Stimulated activated CD4-positive, alpha-beta T cell treated with anti-CD3 and anti-CD28 coated beads, Interleukin-12 subunit alpha, Interleukin-12 subunit beta, amount 100 ng/mL, for 4 hours (primary cell): ENCODE measurements at regions not wholly inside any gene's neighbourhood (a gene's known extent, or its start where the extent isn't known, plus 50 kb on each side); places are given as distances from the start of the nearest gene placed in this dataset.

Experiments used
- DNase-seq: peaks from one replicate; pipeline ENCODE4 v3.0.0-alpha.2; 2020

- DNase-seq: no peak
Measured at GRCh38 chr1:234932106-234932505, 196.5 kb downstream of the TOMM20 start.

DNA sequence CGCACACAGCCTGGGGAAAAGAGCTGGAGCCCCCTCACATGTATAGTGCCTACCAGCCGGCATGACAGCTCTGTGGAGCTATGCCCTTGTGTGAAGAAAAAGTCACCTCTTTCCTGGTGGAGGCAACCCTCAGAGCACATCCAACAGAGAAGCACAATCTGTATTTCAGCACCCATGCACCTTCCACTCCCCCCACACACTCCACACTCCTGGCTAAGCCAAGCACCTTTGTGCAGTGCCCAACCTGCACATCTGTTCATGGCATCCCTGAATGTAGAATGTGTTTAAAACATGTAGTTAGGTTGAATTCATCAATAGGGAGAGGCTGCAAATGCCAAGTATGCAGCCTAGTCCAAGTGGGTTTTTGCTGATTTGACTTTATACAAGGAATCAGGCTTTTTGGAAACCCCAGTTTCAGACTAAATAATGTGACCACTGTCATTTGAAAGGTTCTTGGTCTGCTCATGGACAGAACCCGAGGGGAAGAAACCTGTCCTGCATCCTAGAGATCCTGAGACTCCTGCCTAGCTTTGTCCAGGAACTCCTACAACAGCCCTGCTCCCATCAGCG is 197.1 kb downstream of the TOMM20 start:
- no peak for DNase-seq

DNA sequence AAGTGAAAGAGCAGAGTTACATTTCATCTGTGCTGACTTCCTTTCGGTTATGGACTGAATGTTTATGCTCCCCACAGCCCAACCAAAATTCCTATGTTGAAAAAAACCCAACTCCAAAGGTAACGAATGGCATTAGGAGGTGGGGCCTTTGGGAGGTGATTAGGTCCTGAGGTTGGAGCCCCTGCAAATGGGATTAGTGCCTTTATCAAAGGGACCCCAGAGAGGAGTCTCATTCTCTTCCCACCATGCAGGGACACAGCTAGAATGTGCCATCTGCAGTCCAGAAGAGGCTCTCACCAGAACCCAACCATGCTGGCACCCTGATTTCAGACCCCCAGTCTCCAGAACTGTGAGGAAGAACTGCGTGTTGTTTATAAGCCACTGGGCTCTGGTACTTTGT is 199.3 kb downstream of the TOMM20 start:
- DNase-seq: no peak

DNA sequence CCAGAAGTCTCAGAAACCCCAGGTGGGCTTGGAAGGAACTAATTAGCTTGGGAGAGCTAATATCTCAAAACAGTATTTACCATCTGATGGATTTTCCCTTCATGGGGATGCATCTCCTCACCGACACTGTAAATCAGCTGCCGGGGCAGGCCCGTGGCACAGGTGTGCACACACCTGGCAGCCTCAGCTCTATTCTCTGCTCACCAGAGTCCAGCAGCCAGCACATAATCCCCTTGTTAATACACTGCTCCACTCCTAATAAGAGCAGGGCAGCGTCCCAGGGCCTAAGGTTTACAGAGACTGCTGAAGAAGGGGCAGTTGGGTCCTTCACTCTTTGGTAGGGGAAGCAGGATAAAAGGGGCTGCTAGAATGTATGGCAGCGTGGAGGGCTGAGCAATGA is 200.0 kb downstream of the TOMM20 start:
- DNase-seq: no peak

GRCh38 chr1:234927971-234928640 is 200.5 kb downstream of the TOMM20 start:
- no peak for DNase-seq

GRCh38 chr1:234927312-234927970 is 201.2 kb downstream of the TOMM20 start:
- DNase-seq: no peak

GRCh38 chr1:234926559-234927311 is 201.9 kb downstream of the TOMM20 start:
- peak; percentile 32 for DNase-seq

DNA sequence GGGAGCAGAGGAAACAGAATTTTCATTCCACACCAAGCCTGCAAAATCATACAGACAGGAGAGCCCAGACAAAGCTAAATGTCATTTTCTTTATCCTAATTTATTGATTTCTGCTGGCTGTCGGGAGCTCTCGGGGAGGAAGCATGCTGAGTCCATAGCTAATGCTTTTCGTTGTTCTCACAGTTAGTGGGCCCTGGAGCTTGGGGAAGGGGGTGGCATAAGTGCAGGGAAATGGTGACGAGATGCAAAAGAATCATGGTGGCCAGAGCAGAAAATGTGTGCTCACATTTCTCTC is 202.4 kb downstream of the TOMM20 start:
- no peak for DNase-seq

DNA sequence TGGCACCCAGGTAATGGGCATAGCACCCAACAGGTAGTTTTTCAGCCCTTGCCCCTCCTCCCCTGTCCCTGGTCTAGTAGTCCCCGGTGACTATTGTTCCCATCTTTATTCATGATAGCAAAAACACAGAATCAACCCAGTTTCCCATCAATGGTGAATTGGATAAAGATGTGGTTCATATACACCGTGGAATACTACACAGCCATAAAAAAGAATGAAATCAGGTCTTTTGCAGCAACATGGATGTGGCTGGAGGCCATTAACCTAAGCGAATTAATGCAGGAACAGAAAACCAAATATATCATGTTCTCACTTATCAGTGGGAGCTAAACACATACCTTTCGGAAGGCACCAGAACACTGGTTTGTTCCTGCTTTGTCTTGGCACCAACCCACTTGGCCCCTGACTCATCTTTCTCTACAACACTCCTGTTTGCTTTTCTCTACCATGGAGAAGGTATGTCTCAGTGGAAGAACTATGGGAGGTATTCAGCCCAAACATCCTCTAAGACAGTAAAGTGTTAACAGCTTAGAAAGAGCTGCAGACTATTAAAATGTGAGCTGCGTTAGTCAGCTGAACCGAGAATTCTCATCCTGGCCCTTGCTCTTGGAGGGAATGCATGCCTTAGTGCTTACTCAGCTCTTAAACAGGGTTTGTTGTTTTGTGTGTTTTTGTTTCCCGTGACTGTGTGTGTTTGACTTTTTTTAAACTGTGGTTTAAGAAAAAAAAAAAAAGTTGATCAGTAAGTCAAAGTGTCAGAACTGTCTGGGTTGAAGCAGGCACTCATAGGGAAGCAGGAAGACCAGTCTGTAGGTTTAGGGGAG is 203.0 kb downstream of the TOMM20 start:
- DNase-seq: no peak

- DNase-seq: no peak
Measured at GRCh38 chr1:234924450-234925355, 203.9 kb downstream of the TOMM20 start.

- DNase-seq: no peak
Measured at GRCh38 chr1:234923626-234924025, 205.0 kb downstream of the TOMM20 start.

- no peak for DNase-seq
Measured at GRCh38 chr1:234922987-234923386, 205.7 kb downstream of the TOMM20 start.

DNA sequence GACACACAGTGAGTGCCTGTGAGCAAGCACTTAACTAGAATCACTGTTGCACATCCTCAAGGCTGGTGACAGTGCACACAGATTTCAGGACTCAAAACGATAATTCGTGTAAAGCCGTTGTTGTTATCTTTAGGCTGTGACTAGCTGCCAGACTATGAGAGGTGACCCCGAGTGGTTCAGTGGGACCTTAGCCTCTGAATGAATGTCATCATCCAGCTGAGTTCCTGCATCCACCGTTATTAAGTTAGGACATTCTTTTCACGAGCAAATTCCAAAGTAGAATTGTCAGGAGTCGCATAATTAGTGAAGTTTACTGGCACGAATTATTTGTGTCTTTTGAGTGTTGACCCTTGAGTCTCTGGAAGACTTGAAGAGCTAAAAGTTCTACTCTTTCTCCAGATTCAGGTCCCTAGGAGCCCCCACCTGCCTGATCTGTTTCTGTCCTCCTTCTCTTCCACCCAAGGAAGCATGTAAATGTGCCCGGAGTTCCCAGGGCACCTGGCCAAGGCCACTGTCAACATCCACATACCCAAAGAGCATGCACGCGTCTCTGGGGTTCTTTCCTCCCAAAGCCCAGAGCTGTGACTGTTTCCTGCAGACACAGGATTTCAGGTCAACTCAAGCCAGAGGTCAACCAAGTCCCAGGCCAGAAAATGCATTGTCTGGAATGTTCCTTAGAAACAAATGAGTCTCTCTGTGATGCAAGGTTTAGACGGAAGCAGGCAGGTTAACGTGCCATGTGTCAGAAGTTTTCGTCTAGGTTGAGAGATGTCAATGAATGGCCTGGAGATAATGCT is 207.2 kb downstream of the TOMM20 start:
- no peak for DNase-seq

DNA sequence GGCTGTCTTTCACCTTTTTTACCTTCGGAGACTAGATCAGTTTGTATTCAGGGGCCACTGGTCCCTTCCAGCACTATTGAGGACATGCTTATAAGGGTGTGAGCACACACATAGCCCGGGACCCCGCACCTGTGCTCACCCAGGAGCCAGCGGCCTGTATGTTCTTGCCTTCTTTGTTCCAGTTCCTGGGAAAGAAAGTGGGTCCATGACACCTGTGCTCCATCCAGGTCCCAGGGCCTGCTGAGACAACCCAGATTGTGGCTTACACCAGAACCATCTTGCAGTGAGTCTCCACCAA is 207.8 kb downstream of the TOMM20 start:
- no peak for DNase-seq

GRCh38 chr1:234920136-234920842 is 208.3 kb downstream of the TOMM20 start:
- no peak for DNase-seq

- DNase-seq: no peak
Measured at GRCh38 chr1:234918961-234919761, 209.5 kb downstream of the TOMM20 start.

DNA sequence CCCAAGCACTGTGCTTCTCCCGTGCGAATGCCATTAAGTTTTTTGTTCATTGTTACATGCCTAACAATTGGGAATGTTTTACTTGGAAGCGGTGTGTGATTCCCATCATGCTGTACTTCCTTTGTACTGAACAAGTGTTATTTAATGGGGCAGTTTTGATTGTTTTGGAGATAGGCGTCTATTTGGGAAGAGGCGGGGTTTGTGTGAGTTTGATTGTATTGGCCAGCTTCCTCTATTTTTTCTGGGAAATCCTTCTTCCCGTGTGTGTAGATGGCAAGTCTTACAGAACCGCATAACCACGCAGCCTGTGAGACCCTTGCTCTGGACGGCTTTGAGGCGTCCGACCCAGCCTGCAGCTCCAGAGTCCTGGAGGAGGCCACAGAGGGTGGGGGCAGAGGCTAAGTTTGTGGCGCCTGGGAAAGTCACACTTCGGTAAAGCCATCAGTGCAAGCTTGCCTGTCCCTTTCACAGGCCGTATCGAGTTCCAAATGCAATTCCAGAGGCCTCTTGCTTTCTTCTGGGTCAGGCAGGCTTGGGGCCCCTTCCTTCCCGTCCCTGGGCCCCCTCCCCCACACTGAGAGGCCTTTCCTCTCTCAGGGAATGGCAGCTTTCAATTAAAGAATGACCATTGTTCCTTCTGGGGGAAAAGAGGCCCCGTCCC is 210.3 kb downstream of the TOMM20 start:
- no peak for DNase-seq

GRCh38 chr1:234917495-234918180 is 211.0 kb downstream of the TOMM20 start:
- DNase-seq: no peak

GRCh38 chr1:234916840-234917239 is 211.8 kb downstream of the TOMM20 start:
- DNase-seq: no peak
